ENCODE measurements at regions not wholly inside any gene's neighbourhood (a gene's known extent, or its start where the extent isn't known, plus 50 kb on each side); places are given as distances from the start of the nearest gene placed in this dataset.

GRCh38 chr6:148016013-148016412, 326.6 kb upstream of the SASH1 start:
- no peak overlapping the region for H3K4me2 ChIP-seq (ENCODE audit: low read length)
- no peak overlapping the region for H3K9ac ChIP-seq (ENCODE audit: low read length)
- no peaks in the 10 kb centered on the region for H3K36me3 ChIP-seq (ENCODE audit: control insufficient read depth in 1 of 2, insufficient read depth in 2 of 2, low read length in 2 of 2)
- intact Hi-C loops (cut with micrococcal nuclease): no loop called here
- TF ChIP-seq SIN3A (IDR thresholded peaks at IDR 0.05; ENCODE audit: low read depth): no peak
- TF ChIP-seq POLR2A (IDR thresholded peaks at IDR 0.05; ENCODE audit: borderline replicate concordance, extremely low read depth, insufficient read depth, insufficient read length): no peak
- TF ChIP-seq ZBTB33 (IDR thresholded peaks at IDR 0.05; ENCODE audit: extremely low read depth, insufficient replicate concordance, low read length): no peak
- TF ChIP-seq EZH2phosphoT487 (IDR thresholded peaks at IDR 0.05; ENCODE audit: borderline replicate concordance): no peak
- no peak for TF ChIP-seq RAD21 (IDR thresholded peaks at IDR 0.05; ENCODE audit: low read depth)
- no peak for TF ChIP-seq CEBPB (IDR thresholded peaks at IDR 0.05; ENCODE audit: low read depth)
- TF ChIP-seq SRF (IDR thresholded peaks at IDR 0.05; ENCODE audit: low read depth): no peak
- no peak for TF ChIP-seq MAX (IDR thresholded peaks at IDR 0.05)
- TF ChIP-seq ATF3 (IDR thresholded peaks at IDR 0.05): no peak
- TF ChIP-seq CBX3 (IDR thresholded peaks at IDR 0.05; ENCODE audit: low read depth): no peak
- no peak for TF ChIP-seq ELF1 (IDR thresholded peaks at IDR 0.05; ENCODE audit: borderline replicate concordance, low read depth)
- TF ChIP-seq CTCF (IDR thresholded peaks at IDR 0.05 in 2 of 3, conservative IDR thresholded peaks at IDR 0.05 in 1 of 3; ENCODE audit: borderline replicate concordance in 1 of 3, insufficient read depth in 1 of 3, low read depth in 2 of 3, low read length in 2 of 3): no peak
- TF ChIP-seq EGR1 (IDR thresholded peaks at IDR 0.05; ENCODE audit: low read depth): no peak
- no peak for TF ChIP-seq ZFX (IDR thresholded peaks at IDR 0.05)
- no peak for TF ChIP-seq REST (IDR thresholded peaks at IDR 0.05; ENCODE audit: low read depth)
- no peak for TF ChIP-seq EZH2 (IDR thresholded peaks at IDR 0.05)
- ChIA-PET POLR2A (no interaction called here), RAD21 (ENCODE audit: low non-redundant PET in 1 of 2, low total read pairs in 2 of 2, uncharacterized antibody in 2 of 2, unreplicated experiment in 2 of 2) (no interaction called here), CTCF (no interaction called here)
- DNase-seq (ENCODE audit: low read depth, low spot score) (no peak), ATAC-seq (no peak)
- H3K4me3 ChIP-seq (replicated peaks in 1 of 2; ENCODE audit: low read depth in 1 of 2, low read length in 2 of 2): no peak overlapping the region
- no peaks in the 10 kb centered on the region for H3K9me2 ChIP-seq (ENCODE audit: insufficient read depth)
- H3K27ac ChIP-seq (ENCODE audit: low read depth, low read length): no peak overlapping the region
- no peak overlapping the region for H2AFZ ChIP-seq (ENCODE audit: low read depth, low read length, poor library complexity, severe bottlenecking)
- no peaks in the 10 kb centered on the region for H3K4me1 ChIP-seq (ENCODE audit: control insufficient read depth in 1 of 2, insufficient read depth in 2 of 2, low read length in 2 of 2)
- H3K79me2 ChIP-seq (ENCODE audit: insufficient read depth, low read length): no peaks in the 10 kb centered on the region
- no peaks in the 10 kb centered on the region for H3K27me3 ChIP-seq (ENCODE audit: insufficient read depth, low read length)
- H3K9me3 ChIP-seq (ENCODE audit: control insufficient read depth in 1 of 2, insufficient read depth in 1 of 2, low read depth in 1 of 2, low read length in 2 of 2): no peaks in the 10 kb centered on the region
- no TSS peak for BruUV-seq (replicated peaks)
- H4K20me1 ChIP-seq (ENCODE audit: insufficient read depth): no peaks in the 10 kb centered on the region
